ENCODE measurements at regions not wholly inside any gene's neighbourhood (a gene's known extent, or its start where the extent isn't known, plus 50 kb on each side); places are given as distances from the start of the nearest gene placed in this dataset.

GRCh38 chr5:62718324-62718723, 139.7 kb downstream of the LRRC70 start:
- Histone ChIP-seq H3K4ac (ENCODE audit: low read depth, low read length) (no peak overlapping the region), H2BK120ac (ENCODE audit: low read depth, low read length, poor library complexity, severe bottlenecking) (no peak overlapping the region), H2BK20ac (ENCODE audit: low read depth, low read length, poor library complexity, severe bottlenecking) (no peak overlapping the region), H3T11ph (ENCODE audit: low read length) (no peak overlapping the region), H2BK12ac (ENCODE audit: insufficient read length, low read depth, low read length) (no peak overlapping the region), H2BK15ac (ENCODE audit: low read depth, low read length) (no peak overlapping the region), H4K91ac (ENCODE audit: insufficient read length, low read depth, low read length) (no peak overlapping the region), H3K9ac (ENCODE audit: extremely low read depth, insufficient read length, low read length) (no peak overlapping the region), H3K27ac (ENCODE audit: insufficient read length, low read depth, low read length) (no peak overlapping the region), H2BK5ac (ENCODE audit: insufficient read length, low read length) (no peak overlapping the region), H3K23ac (ENCODE audit: insufficient read length, low read depth, low read length) (no peak overlapping the region), H4K20me1 (ENCODE audit: control insufficient read depth, insufficient read depth, insufficient read length) (no peaks in the 10 kb centered on the region), H3K14ac (ENCODE audit: insufficient read depth, low read length) (no peak overlapping the region), H3K23me2 (ENCODE audit: insufficient read length, low read depth, low read length, poor library complexity, severe bottlenecking) (no peaks in the 10 kb centered on the region), H3K27me3 (ENCODE audit: insufficient read depth, low read length) (no peaks in the 10 kb centered on the region), H3K18ac (ENCODE audit: insufficient read length, low read depth, low read length) (no peak overlapping the region), H4K5ac (ENCODE audit: insufficient read length, low read depth, low read length) (no peak overlapping the region), H2AK5ac (ENCODE audit: insufficient read length, low read length) (no peak overlapping the region), H3K4me2 (ENCODE audit: insufficient read depth, insufficient read length, low read length) (no peak overlapping the region), H3K79me2 (ENCODE audit: insufficient read depth, low read length) (no peaks in the 10 kb centered on the region), H3K56ac (ENCODE audit: insufficient read length, low read depth, low read length) (no peak overlapping the region), H2AFZ (ENCODE audit: low read length) (no peak overlapping the region), H3K79me1 (ENCODE audit: insufficient read depth, low read depth, low read length, poor library complexity, severe bottlenecking) (no peaks in the 10 kb centered on the region), H4K8ac (replicated peaks; ENCODE audit: insufficient read length, low read depth, low read length) (no peak overlapping the region), H3K9me3 (ENCODE audit: control insufficient read depth, low read depth, low read length) (no peaks in the 10 kb centered on the region), H3K4me1 (ENCODE audit: insufficient read depth, low read length) (peaks cover 8% of the 10 kb centered on the region; the same call in 1 of the 2 replicates)
- Mint-ChIP-seq H3K4me1 (peaks cover 39 to 44% of the 10 kb centered on the region in 2 experiments), H3K9me3 (no peaks in the 10 kb centered on the region; a peak in 2 of 5 replicates), H3K27me3 (ENCODE audit: low read depth) (no peaks in the 10 kb centered on the region), H3K36me3 (ENCODE audit: insufficient read depth in 1 of 3, low read depth in 3 of 3) (peaks cover 0 to 2% (median 0%) of the 10 kb centered on the region in 3 experiments; a peak in 2 of 7 replicates), H3K4me3 (peak overlapping the region in 1 of 2 experiments; percentile 53; a peak in 2 of 5 replicates), H3K27ac (peak overlapping the region; percentile 76 to 86 (median 79); a peak in 6 of 7 replicates)
- peak; percentile 49; the same call in 2 of the 3 replicates for TF ChIP-seq CTCF (conservative IDR thresholded peaks at IDR 0.05)
- peak; percentile 49 for DNase-seq
- no CpG with 5 or more reads among the region's 2 CpGs for WGBS (ENCODE audit: extremely low coverage, insufficient read length, low lambda C conversion rate)

Data from H9 (cell line).